Natural killer cell (primary cell): ENCODE measurements at regions not wholly inside any gene's neighbourhood (a gene's known extent, or its start where the extent isn't known, plus 50 kb on each side); places are given as distances from the start of the nearest gene placed in this dataset.
"Not testable (repeated sequence)": the region's sequence is repeated elsewhere in the genome, so short reads cannot be mapped to it uniquely, and the experiment has no call there.

Source experiments
- ATAC-seq, 3 donors: fragments of 150-1000 bp in 2 of 3; fragments of 200-7000 bp in 1 of 3; cut with Tn5 transposase; 1 replicate in 1 of 3; 2 replicates in 2 of 3; pipeline ENCODE4 v1.10.0; 2021; ENCODE audit warnings: mild to moderate bottlenecking in 2 of 3, moderate library complexity in 2 of 3
- DNase-seq, 2 donors: peaks; one replicate each; pipeline versions ENCODE4 v3.0.0 to v3.0.0-alpha.2; 2013 to 2021; ENCODE audit warnings: mixed read lengths in 1 of 2
- H3K27ac ChIP-seq: one replicate; pipeline ENCODE4 v1.5.1; 2013; ENCODE audit warnings: mild to moderate bottlenecking, low read length
- H3K27me3 ChIP-seq: one replicate; pipeline ENCODE4 v1.6.1; 2013; ENCODE audit warnings: low read length; ENCODE audit not compliant: control insufficient read depth, insufficient read depth
- H3K36me3 ChIP-seq: one replicate; pipeline ENCODE4 v1.6.1; 2013; ENCODE audit warnings: low read length; ENCODE audit not compliant: control insufficient read depth, insufficient read depth
- H3K4me1 ChIP-seq: one replicate; pipeline ENCODE4 v1.6.1; 2013; ENCODE audit warnings: low read length; ENCODE audit not compliant: control insufficient read depth, insufficient read depth
- H3K4me3 ChIP-seq: one replicate; pipeline ENCODE4 v1.5.1; 2013; ENCODE audit warnings: low read length
- H3K9me3 ChIP-seq: one replicate; pipeline ENCODE4 v1.6.1; 2013; ENCODE audit warnings: low read length; ENCODE audit not compliant: control insufficient read depth, insufficient read depth
- H3K27ac Mint-ChIP-seq, 2 donors: one replicate each; pipeline ENCODE4 v1.8.0; 2022; ENCODE audit warnings: mild to moderate bottlenecking in 2 of 2, mixed read lengths in 2 of 2, moderate library complexity in 1 of 2
- H3K27me3 Mint-ChIP-seq, 2 donors: one replicate each; pipeline ENCODE4 v1.8.0; 2022; ENCODE audit warnings: low read depth in 2 of 2, mixed read lengths in 2 of 2
- H3K36me3 Mint-ChIP-seq: one replicate; pipeline ENCODE4 v1.8.0; 2022; ENCODE audit warnings: mixed read lengths
- H3K4me1 Mint-ChIP-seq, 2 donors: one replicate each; pipeline ENCODE4 v1.8.0; 2022; ENCODE audit warnings: mixed read lengths in 2 of 2
- H3K4me3 Mint-ChIP-seq: one replicate; pipeline ENCODE4 v1.8.0; 2022; ENCODE audit warnings: mild to moderate bottlenecking, moderate library complexity, mixed read lengths
- H3K9me3 Mint-ChIP-seq, 2 donors: one replicate each; pipeline ENCODE4 v1.8.0; 2022; ENCODE audit warnings: mixed read lengths in 2 of 2
- CTCF ChIP-seq: fragments of 200-600 bp; IDR thresholded peaks from one replicate; pipeline ENCODE4 v1.8.0; 2022; ENCODE audit warnings: antibody characterized with exemption
- WGBS: methylation state at CpG from one replicate; pipeline ENCODE4 v1.1.7; 2013; ENCODE audit warnings: missing lambda C conversion rate; ENCODE audit not compliant: insufficient coverage; 5-methylcytosine and 5-hydroxymethylcytosine counted together
- intact Hi-C: fragments of 100-400 bp; cut with micrococcal nuclease; formaldehyde crosslinking; loops from one replicate; pipeline ENCODE4 v1.14.2; 2022

- Mint-ChIP-seq H3K4me3 (no peak overlapping the region), H3K36me3 (no peaks in the 10 kb centered on the region), H3K4me1 (no peaks in the 10 kb centered on the region), H3K27ac (no peak overlapping the region), H3K27me3 (no peaks in the 10 kb centered on the region), H3K9me3 (peaks cover 3 to 10% of the 10 kb centered on the region in 2 donors)
- no peaks in the 10 kb centered on the region for H3K36me3 ChIP-seq
- no peak for DNase-seq
- ATAC-seq: no peak
- no peaks in the 10 kb centered on the region for H3K4me1 ChIP-seq
- peaks cover 5% of the 10 kb centered on the region for H3K9me3 ChIP-seq
- WGBS: 66% methylated on average over 2 of the region's 2 CpGs
- no peak overlapping the region for H3K4me3 ChIP-seq
- intact Hi-C loops: no loop called here
- no peak for TF ChIP-seq CTCF
- no peak overlapping the region for H3K27ac ChIP-seq
- no peaks in the 10 kb centered on the region for H3K27me3 ChIP-seq
Observed at GRCh38 chr2:187890690-187891089, 336.5 kb upstream of the TFPI start.

GRCh38 chr2:187900021-187900420, 345.8 kb upstream of the TFPI start:
- no peak overlapping the region for H3K27ac ChIP-seq
- TF ChIP-seq CTCF: no peak
- Mint-ChIP-seq H3K4me1 (no peaks in the 10 kb centered on the region), H3K4me3 (no peak overlapping the region), H3K27ac (no peak overlapping the region), H3K9me3 (peaks cover 10 to 12% of the 10 kb centered on the region in 2 donors), H3K36me3 (peaks cover 7% of the 10 kb centered on the region), H3K27me3 (no peaks in the 10 kb centered on the region)
- no peak for DNase-seq
- H3K4me1 ChIP-seq: no peaks in the 10 kb centered on the region
- no peaks in the 10 kb centered on the region for H3K9me3 ChIP-seq
- no peaks in the 10 kb centered on the region for H3K36me3 ChIP-seq
- no peak for ATAC-seq
- intact Hi-C loops: no loop called here
- H3K4me3 ChIP-seq: no peak overlapping the region
- H3K27me3 ChIP-seq: no peaks in the 10 kb centered on the region

GRCh38 chr2:187906021-187906420, 351.8 kb upstream of the TFPI start:
- intact Hi-C loops: no loop called here
- no peaks in the 10 kb centered on the region for H3K27me3 ChIP-seq
- 69% methylated on average over 2 of the region's 3 CpGs for WGBS
- DNase-seq: no peak
- no peak overlapping the region for H3K4me3 ChIP-seq
- Mint-ChIP-seq H3K27me3 (no peaks in the 10 kb centered on the region), H3K4me3 (no peak overlapping the region), H3K27ac (no peak overlapping the region), H3K36me3 (peaks cover 7% of the 10 kb centered on the region), H3K4me1 (no peaks in the 10 kb centered on the region), H3K9me3 (peaks cover 13 to 14% of the 10 kb centered on the region in 2 donors)
- no peak for ATAC-seq
- no peak for TF ChIP-seq CTCF
- H3K4me1 ChIP-seq: no peaks in the 10 kb centered on the region
- H3K9me3 ChIP-seq: no peaks in the 10 kb centered on the region
- no peak overlapping the region for H3K27ac ChIP-seq
- no peaks in the 10 kb centered on the region for H3K36me3 ChIP-seq

GRCh38 chr2:187910922-187911321, 356.7 kb upstream of the TFPI start:
- H3K4me1 Mint-ChIP-seq, H3K27ac ChIP-seq, H3K9me3 Mint-ChIP-seq, intact Hi-C loops, H3K36me3 ChIP-seq, H3K27ac Mint-ChIP-seq, H3K27me3 Mint-ChIP-seq, H3K27me3 ChIP-seq, ATAC-seq, H3K36me3 Mint-ChIP-seq, H3K9me3 ChIP-seq, DNase-seq, H3K4me3 Mint-ChIP-seq, H3K4me1 ChIP-seq, H3K4me3 ChIP-seq: not testable (repeated sequence)
- WGBS: no CpG with 5 or more reads among the region's 1 CpG
